G401.6 (cell line): ENCODE measurements at regions not wholly inside any gene's neighbourhood (a gene's known extent, or its start where the extent isn't known, plus 50 kb on each side); places are given as distances from the start of the nearest gene placed in this dataset.

Experiments
- FAIRE-seq: peaks from 2 replicates; lab custom pipeline; 2012; peaks lifted over from hg19 to GRCh38; lab: Jason Lieb, UNC

GRCh38 chr2:8264981-8265380 is 416.9 kb upstream of the ID2 start:
- no peak for FAIRE-seq

DNA sequence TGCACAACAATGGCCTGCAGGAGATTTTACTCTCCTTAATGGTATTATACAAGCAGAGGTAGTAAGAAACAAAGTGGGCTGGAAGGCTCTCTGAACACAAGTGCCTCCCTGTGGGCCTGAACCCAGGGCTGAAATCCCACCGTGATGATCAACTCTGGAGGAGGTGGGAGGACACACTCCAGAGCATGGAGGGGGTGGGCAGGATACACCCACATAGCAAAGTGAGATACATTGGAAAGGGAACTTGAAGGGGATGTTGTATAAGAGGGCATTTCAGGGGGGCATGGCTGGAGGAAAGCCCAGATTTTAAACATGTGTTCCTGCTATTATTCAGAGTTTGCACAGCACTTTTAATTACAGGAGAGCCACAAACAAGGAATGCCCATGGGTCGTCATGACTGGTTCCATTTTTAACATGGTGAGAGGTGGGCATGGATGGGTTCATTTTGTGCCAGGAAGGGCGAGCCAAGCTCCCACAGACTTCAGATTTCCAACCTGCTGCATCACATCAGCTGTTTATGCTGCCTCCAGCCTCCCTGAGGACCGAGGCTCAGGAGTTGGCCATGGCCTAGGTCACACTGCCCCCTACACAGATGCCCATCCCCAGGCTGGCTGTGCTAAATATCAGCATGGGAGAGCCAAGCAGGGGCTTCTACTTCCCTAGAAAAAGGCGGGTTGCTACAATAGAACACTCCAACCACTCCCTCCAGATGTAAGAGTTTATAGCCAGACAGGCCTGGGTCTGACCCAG is 416.2 kb upstream of the ID2 start:
- FAIRE-seq: no peak

- no peak for FAIRE-seq
Observed at GRCh38 chr2:8266563-8266962, 415.3 kb upstream of the ID2 start.

GRCh38 chr2:8267048-8267447 is 414.8 kb upstream of the ID2 start:
- FAIRE-seq: no peak

DNA sequence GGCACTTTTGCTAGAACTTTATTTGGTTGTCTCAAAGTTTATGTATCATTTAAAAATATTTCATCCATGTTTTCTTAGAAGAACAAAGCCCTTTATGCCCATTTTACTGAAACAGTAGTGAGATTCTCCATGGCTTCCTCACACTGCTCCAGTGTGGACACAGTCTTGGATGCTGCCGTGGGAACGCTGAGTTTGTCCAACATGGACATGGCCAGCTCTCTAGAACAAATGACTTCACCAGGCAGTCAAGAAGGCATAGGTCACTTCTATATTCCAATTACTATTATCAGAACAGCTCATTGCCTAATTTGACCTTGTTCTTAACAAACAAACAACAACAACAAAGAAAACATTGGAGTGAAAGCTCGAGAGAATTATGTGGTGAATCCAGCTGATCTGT is 414.1 kb upstream of the ID2 start:
- FAIRE-seq: no peak

DNA sequence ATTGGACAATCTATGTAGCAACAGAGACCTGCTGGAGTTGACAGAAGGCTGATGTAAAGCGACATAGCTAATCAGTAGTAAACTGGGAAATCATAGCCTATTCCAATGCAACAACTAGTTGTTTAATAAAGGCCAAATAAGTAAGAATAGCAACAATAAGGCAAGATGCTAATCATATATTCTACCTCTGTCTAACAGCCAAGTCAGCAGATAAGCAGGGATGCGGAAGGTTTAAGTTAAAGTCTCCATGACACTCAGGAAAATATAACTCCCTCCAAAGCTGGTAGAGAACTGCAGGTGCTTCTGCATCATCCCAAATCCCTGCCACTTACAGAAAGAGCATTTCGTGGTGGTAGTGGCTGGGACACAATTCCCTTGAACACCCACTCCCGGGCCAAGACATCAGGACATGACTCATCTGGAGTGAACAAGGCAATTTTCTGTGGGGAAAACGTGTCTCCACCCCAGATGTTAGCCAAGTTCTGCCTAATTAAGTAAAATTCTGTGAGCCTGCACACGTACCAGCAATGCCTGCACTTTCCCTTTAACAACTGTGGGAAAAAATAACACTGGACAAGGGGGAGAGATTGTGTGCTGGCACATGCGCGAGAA is 413.6 kb upstream of the ID2 start:
- FAIRE-seq: no peak

- FAIRE-seq: no peak
Observed at GRCh38 chr2:8270699-8271098, 411.2 kb upstream of the ID2 start.

DNA sequence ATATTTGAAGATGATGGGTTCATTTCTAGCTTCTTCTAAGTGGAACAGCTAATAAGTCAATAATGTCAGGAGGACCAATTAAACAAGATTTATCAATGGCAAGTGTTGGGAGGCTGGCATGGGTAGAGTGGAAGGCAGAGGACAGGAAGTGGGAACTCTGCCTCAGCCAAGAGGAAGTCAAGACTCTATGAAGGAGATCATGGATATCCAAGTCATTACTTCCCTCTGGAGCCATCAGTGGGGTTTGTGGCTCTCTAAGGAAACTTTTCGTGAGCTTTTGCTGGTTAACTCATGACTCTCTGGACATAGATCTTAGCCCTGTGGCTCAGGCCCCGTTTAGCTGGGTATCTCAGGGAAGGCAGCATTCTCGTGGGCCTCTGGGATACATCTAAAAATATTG is 410.4 kb upstream of the ID2 start:
- no peak for FAIRE-seq

DNA sequence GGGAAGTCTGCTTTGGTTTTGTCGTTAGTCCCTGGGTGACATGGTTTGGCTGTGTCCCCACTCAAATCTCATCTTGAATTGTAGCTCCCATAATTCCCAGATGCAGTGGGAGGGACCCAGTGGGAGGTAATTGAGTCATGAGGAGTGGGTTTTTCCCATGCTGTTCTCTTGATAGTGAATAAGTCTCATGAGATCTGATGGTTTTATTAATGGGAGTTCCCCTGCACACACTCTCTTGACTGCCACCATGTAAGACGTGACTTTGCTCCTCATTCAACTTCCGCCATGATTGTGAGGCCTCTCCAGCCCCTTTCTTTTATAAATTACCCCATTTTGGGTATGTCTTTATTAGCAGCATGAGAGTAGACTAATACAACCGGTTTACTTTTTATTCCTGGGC is 405.8 kb upstream of the ID2 start:
- no peak for FAIRE-seq

- no peak for FAIRE-seq
Observed at GRCh38 chr2:8277921-8278571, 403.8 kb upstream of the ID2 start.

DNA sequence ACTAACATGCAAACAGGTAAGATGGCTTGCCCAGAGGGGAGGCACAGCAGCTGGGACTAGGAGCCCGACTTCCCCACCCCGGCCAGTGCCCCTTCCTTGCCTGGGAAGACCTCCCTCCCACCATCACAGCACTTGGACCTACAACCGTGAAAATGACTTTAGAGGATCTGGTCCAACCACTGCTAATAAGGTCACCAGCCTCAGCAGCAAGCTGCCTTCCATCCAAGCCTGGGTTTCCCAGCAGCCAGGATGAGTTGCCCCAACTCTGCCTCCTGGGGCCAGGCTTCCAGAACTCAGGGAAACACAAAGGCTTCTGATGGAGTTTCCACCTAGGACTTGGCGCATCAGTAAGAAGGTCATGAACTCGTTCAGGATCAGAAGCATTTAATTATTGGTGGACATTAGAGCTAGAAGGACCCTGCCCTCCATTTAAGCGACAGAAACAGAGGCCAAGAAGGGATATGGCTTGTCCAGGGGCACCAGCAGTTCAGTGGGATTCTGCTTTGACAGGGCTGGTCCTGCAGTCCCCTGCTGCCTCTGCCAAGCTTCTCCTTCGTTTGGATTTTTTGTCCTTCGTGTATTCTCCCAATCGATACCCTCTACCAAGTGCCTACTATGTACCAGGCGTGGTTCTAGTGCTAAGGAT is 403.0 kb upstream of the ID2 start:
- no peak for FAIRE-seq

DNA sequence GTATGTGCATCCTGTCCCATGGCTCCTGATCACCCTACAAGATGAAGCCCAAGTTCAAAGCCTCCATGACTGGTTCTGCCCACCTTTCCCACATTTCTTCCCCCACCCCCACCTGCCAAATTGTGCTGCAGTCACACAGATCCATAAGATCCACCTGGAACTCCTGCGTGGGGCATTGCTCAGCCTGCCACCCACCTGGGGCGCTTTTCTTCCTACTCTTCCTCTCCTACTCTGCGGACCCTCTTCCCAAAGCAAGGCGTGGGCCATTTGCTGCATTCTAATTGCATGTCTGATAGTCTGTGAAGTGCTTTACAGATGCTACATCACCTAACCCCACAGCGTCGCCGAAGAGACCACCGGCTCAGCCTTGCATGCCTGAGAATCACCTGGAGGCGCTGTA is 402.4 kb upstream of the ID2 start:
- no peak for FAIRE-seq

GRCh38 chr2:8281234-8281633 is 400.6 kb upstream of the ID2 start:
- no peak for FAIRE-seq

DNA sequence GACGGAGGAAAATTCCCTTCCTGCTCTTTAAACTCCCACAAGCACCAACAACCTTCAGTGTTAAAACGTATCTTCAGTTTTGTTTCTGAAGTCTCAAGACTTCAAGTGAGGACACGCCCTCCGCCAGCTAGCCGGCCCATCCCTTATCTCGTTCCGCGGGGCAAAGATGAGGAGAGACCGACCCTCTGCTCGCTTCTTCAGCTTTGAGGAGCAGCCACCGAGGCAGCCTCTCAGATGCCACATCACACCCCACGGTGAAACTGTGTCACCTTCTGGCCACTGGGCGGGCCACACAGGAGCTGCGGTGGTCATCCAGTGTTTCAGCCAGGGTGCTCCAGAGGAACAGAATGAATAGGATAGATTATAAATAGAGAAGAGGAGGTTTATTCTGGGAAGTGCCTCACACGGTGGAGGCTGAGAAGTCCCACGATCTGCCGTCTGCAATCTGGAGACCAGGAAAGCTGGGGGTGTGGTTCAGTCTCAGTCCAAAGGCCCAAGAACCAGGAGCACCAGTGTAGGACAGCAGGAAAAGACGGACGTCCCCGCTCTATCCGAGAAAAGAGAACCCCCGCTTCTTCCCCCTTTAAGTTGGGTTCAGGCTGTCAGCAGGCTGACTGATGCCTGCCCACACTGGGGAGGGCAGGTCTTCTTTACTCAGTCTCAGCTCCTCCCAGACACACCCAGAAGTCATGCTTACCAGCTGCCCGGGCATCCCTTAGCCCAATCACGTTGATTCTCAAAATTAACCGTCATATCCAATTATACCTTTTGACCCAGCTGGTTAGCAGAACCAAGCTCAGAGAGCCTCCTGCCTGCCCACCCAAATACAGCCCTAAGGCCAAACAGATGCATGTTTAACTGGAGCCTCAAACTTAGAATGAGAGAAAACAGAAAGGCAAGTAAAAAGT is 399.7 kb upstream of the ID2 start:
- FAIRE-seq: no peak

DNA sequence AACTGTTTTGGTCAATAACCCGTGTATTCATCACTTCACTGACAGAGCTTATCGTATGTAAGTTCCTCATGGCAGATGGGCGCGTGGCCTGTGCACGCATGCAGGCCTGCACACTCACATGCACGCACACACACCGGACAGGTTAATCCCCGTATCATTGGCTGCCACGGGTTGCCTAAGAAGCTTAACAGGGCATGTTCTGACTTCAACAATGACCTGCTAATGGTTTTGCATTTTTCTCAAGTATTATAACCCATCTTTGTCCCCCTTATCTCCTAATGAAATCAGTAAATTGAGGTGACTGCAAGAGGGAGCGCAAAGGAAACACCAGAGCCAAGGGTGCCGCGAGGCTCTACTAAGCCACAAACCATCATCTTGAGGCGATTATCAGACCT is 399.0 kb upstream of the ID2 start:
- FAIRE-seq: no peak

DNA sequence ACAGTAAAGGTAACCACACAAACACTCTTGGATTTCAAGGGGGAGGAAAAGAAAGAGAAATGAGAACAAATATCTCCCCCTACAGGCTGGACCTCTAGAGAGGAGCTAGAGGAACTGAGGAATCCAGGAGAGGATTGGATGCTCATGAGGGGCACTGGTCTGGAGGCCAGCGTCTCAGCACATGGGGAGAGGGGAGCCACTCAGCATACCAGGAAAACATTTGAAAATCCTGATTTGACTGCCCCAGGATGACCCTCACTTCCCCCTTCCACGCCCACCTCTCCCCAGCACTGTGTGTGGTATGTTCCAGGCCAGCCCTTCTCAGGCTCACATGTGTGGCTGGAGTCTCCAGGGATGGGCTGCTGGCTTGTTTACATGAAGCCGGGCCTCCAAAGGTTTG is 396.8 kb upstream of the ID2 start:
- no peak for FAIRE-seq

DNA sequence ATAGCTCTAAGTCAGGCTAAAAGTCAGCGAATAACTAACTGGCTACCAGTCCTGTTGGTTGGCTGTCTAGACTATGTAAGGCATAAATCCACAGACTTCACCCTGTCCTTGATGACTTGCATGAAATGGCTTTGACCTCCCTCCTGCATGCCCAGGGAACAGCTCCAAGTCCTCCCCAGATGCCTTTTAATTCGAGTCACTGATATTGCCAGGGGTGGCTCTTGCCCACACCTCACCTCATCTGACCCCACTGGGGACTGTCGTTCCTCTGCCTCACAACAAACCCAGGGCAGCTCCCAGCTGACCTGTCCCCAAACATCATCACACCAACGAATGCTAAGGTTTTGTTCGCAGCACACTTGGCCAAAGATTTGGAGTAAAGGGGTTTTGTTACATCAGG is 396.0 kb upstream of the ID2 start:
- no peak for FAIRE-seq

DNA sequence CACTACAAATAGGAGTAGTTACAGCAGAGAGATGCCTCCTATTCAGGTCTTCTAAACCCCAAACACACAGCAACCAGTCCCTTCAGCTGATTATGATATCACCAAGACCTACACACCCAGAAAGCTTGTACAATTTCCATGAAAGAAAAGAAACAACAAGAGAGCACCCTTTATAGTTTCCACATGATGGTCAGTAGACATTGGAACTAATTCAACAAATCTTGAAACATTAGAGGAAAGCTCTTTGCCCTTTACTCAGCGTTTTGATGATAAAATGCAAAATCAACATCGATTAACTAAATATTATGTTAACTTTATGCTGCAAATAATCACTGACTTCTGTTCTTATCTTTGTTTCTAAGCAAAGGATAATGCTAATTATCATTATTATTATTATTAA is 393.6 kb upstream of the ID2 start:
- FAIRE-seq: no peak

DNA sequence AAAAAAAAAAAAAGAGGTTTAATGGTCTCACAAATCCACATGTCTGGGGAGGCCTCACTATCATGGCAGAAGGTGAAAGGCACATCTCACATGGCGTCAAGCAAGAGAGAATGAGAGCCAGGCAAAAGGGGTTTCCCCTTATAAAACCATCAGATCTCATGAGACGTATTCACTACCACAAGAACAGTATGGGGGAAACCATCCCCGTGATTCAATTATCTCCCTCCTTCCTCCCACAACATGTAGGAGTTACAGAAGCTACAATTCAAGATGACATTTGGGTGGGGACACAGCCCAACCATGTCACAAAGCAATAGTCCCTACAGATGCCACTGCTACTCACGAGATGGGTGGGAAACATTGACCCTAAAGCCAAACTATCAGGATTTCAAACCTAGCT is 392.7 kb upstream of the ID2 start:
- no peak for FAIRE-seq

DNA sequence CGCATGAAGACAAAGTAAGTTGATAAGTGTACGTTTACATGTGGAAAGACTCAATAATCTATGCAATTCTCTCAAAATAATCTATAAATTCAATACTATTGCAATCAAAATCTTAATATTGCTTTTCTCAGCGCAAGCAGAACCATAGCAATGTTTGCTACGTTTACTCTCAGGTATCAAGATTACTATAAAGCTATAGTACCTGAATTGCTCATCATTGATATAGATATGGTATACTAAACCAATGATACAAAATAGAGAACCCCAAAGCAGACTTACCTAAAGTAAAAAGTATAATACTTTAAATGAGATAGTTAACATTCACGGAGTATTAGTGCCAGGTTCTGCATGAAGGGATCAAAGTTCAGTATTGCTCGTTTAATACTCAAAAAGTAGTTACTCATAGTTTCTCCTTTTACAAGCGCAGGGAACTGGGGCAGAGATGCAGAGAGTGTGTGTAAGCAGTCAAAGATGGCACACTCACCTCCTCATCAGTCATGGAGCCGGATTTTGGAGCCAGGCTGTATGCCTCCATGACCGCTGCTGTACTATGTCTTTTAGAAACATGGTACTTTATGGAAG is 391.0 kb upstream of the ID2 start:
- no peak for FAIRE-seq

DNA sequence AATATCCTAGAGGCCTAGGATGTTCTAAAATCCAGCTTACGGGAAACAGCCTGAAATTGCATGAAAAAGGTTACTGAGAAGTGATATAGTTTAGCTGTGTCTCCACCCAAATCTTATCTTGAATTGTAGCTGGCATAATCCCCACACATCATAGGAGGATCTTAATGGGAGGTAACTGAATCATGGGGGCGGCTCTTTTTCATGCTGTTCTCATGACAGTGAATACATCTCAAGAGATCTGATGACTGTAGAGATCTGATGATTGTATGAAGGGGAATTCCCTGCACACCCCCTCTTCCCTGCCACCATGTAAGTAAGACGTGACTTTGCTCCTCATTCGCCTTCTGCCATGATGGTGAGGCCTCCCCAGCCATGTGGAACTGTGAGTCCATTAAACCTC is 385.6 kb upstream of the ID2 start:
- no peak for FAIRE-seq
